MM.1S (cell line): ENCODE measurements at regions not wholly inside any gene's neighbourhood (a gene's known extent, or its start where the extent isn't known, plus 50 kb on each side); places are given as distances from the start of the nearest gene placed in this dataset.

Experiments used
- CTCF ChIP-seq: fragments of 300-600 bp; sonication (generic); IDR thresholded peaks from 2 replicates; pipeline ENCODE4 v1.5.1; 2016; ENCODE audit warnings: antibody characterized with exemption, low read length, mixed read lengths
- EZH2phosphoT487 ChIP-seq: fragments of 300-600 bp; sonication (generic); IDR thresholded peaks from 2 replicates; pipeline ENCODE4 v1.6.1; 2018; ENCODE audit warnings: antibody characterized with exemption, low read length

- TF ChIP-seq EZH2phosphoT487 (no peak), CTCF (no peak)
Measured at GRCh38 chr9:134590240-134591081, 51.1 kb upstream of the COL5A1 start.
